Ascending aorta (tissue), 2 donors: ENCODE measurements at regions not wholly inside any gene's neighbourhood (a gene's known extent, or its start where the extent isn't known, plus 50 kb on each side); places are given as distances from the start of the nearest gene placed in this dataset.

Experiments
- DNase-seq, 2 donors: peaks; one replicate each; pipeline ENCODE4 v3.0.0-alpha.2; 2019; ENCODE audit warnings: low spot score in 2 of 2
- H3K27ac ChIP-seq, 2 donors: fragments of 200-600 bp; sonication (generic); one replicate each; pipeline ENCODE4 v1.5.1; 2016 to 2017; ENCODE audit warnings: mild to moderate bottlenecking in 1 of 2
- H3K27me3 ChIP-seq: fragments of 200-600 bp; sonication (generic); one replicate; pipeline ENCODE4 v1.5.1; 2017
- H3K36me3 ChIP-seq, 2 donors: fragments of 200-600 bp; sonication (generic); one replicate each; pipeline ENCODE4 v1.5.1; 2016
- H3K4me1 ChIP-seq, 2 donors: fragments of 200-600 bp; sonication (generic); one replicate each; pipeline ENCODE4 v1.5.1; 2016 to 2017; ENCODE audit warnings: mild to moderate bottlenecking in 1 of 2
- H3K4me3 ChIP-seq, 2 donors: fragments of 200-600 bp; sonication (generic); one replicate each; pipeline ENCODE4 v1.5.1; 2016 to 2017; ENCODE audit warnings: mild to moderate bottlenecking in 1 of 2
- H3K9me3 ChIP-seq, 2 donors: fragments of 200-600 bp; sonication (generic); one replicate each; pipeline ENCODE4 v1.5.1; 2016
- CTCF ChIP-seq, 3 experiments: fragments of 200-600 bp in 2 of 3; fragments of 450-650 bp in 1 of 3; sonication (generic) in 2 of 3; IDR thresholded peaks; one replicate each; pipeline ENCODE4 v1.5.1; 2016 to 2019; ENCODE audit warnings: antibody characterized with exemption in 3 of 3, mild to moderate bottlenecking in 1 of 3, moderate library complexity in 1 of 3
- intact Hi-C: fragments of 100-400 bp; cut with DNase I; formaldehyde crosslinking; loops from one replicate; pipeline ENCODE4 v1.15.1; 2023

GRCh38 chr2:84052043-84052442, 407.0 kb downstream of the SUCLG1 start:
- H3K36me3 ChIP-seq = no peaks in the 10 kb centered on the region
- H3K4me3 ChIP-seq = no peak overlapping the region
- TF ChIP-seq CTCF (IDR thresholded peaks at IDR 0.05) = no peak
- intact Hi-C loops = no loop called here
- no peaks in the 10 kb centered on the region for H3K9me3 ChIP-seq
- H3K27me3 ChIP-seq = no peaks in the 10 kb centered on the region
- H3K4me1 ChIP-seq = no peaks in the 10 kb centered on the region
- DNase-seq = no peak
- H3K27ac ChIP-seq = no peak overlapping the region

- DNase-seq = no peak
- no peak overlapping the region for H3K4me3 ChIP-seq
- no peaks in the 10 kb centered on the region for H3K4me1 ChIP-seq
- H3K27me3 ChIP-seq = no peaks in the 10 kb centered on the region
- H3K36me3 ChIP-seq = no peaks in the 10 kb centered on the region
- H3K27ac ChIP-seq = no peak overlapping the region
- no peak for TF ChIP-seq CTCF (IDR thresholded peaks at IDR 0.05)
- H3K9me3 ChIP-seq = no peaks in the 10 kb centered on the region
- intact Hi-C loops = no loop called here
Measured at GRCh38 chr2:84048964-84049363, 410.1 kb downstream of the SUCLG1 start.

- no peaks in the 10 kb centered on the region for H3K36me3 ChIP-seq
- H3K4me1 ChIP-seq = no peaks in the 10 kb centered on the region
- no peak overlapping the region for H3K27ac ChIP-seq
- H3K4me3 ChIP-seq = no peak overlapping the region
- intact Hi-C loops = no loop called here
- no peaks in the 10 kb centered on the region for H3K27me3 ChIP-seq
- no peak for DNase-seq
- H3K9me3 ChIP-seq = no peaks in the 10 kb centered on the region
- TF ChIP-seq CTCF (IDR thresholded peaks at IDR 0.05) = no peak
Measured at GRCh38 chr2:84041506-84041905, 417.6 kb downstream of the SUCLG1 start.

GRCh38 chr2:84040281-84040680, 418.8 kb downstream of the SUCLG1 start:
- no peak for DNase-seq
- Histone ChIP-seq H3K4me1 (no peaks in the 10 kb centered on the region), H3K27ac (no peak overlapping the region), H3K4me3 (no peak overlapping the region), H3K36me3 (no peaks in the 10 kb centered on the region), H3K27me3 (no peaks in the 10 kb centered on the region), H3K9me3 (no peaks in the 10 kb centered on the region)
- intact Hi-C loops = no loop called here
- no peak for TF ChIP-seq CTCF (IDR thresholded peaks at IDR 0.05)

- TF ChIP-seq CTCF (IDR thresholded peaks at IDR 0.05) = no peak
- H3K4me3 ChIP-seq = no peak overlapping the region
- no peaks in the 10 kb centered on the region for H3K27me3 ChIP-seq
- no peak for DNase-seq
- H3K9me3 ChIP-seq = no peaks in the 10 kb centered on the region
- no peaks in the 10 kb centered on the region for H3K4me1 ChIP-seq
- H3K36me3 ChIP-seq = no peaks in the 10 kb centered on the region
- no peak overlapping the region for H3K27ac ChIP-seq
- intact Hi-C loops = no loop called here
Measured at GRCh38 chr2:84038866-84039265, 420.2 kb downstream of the SUCLG1 start.

GRCh38 chr2:84033347-84033974, 425.6 kb downstream of the SUCLG1 start:
- H3K9me3 ChIP-seq = no peaks in the 10 kb centered on the region
- intact Hi-C loops = no loop called here
- no peak overlapping the region for H3K27ac ChIP-seq
- no peaks in the 10 kb centered on the region for H3K27me3 ChIP-seq
- H3K4me1 ChIP-seq = no peaks in the 10 kb centered on the region
- no peak overlapping the region for H3K4me3 ChIP-seq
- no peak for TF ChIP-seq CTCF (IDR thresholded peaks at IDR 0.05)
- no peak for DNase-seq
- no peaks in the 10 kb centered on the region for H3K36me3 ChIP-seq
